Colonic mucosa (tissue), 4 donors: ENCODE measurements at regions not wholly inside any gene's neighbourhood (a gene's known extent, or its start where the extent isn't known, plus 50 kb on each side); places are given as distances from the start of the nearest gene placed in this dataset.

ENCODE experiments used
- DNase-seq: peaks from one replicate; pipeline ENCODE4 v3.0.0-alpha.2; 2020
- H3K27ac ChIP-seq: fragments of 200-600 bp; one replicate; pipeline ENCODE4 v1.8.0; 2021
- H3K27me3 ChIP-seq: fragments of 200-600 bp; one replicate; pipeline ENCODE4 v1.8.0; 2021
- H3K36me3 ChIP-seq: fragments of 200-600 bp; one replicate; pipeline ENCODE4 v1.8.0; 2021
- H3K4me1 ChIP-seq: fragments of 200-600 bp; one replicate; pipeline ENCODE4 v1.8.0; 2021; ENCODE audit warnings: mild to moderate bottlenecking
- H3K4me3 ChIP-seq: fragments of 200-600 bp; one replicate; pipeline ENCODE4 v1.8.0; 2021
- H3K9ac ChIP-seq, 2 donors: one replicate each; pipeline ENCODE4 v1.7.0; 2013; ENCODE audit warnings: control low read depth in 2 of 2, low read depth in 2 of 2, low read length in 2 of 2
- H3K9me3 ChIP-seq: fragments of 200-600 bp; one replicate; pipeline ENCODE4 v1.8.0; 2021
- intact Hi-C: fragments of 100-400 bp; cut with DNase I; formaldehyde crosslinking; loops from one replicate; pipeline ENCODE4 v1.14.1; 2022
- TF ChIP-seq, protein P1 (sequence below): fragments of 200-600 bp; IDR thresholded peaks from one replicate; pipeline ENCODE4 v1.8.0; 2022; ENCODE audit warnings: antibody characterized with exemption, mild to moderate bottlenecking
- donor health status: healthy.
- donor health status: DM: no; HTN: no; CAD: no.
- donor health status: DM: no; HTN: no; CAD: no.

DNA sequence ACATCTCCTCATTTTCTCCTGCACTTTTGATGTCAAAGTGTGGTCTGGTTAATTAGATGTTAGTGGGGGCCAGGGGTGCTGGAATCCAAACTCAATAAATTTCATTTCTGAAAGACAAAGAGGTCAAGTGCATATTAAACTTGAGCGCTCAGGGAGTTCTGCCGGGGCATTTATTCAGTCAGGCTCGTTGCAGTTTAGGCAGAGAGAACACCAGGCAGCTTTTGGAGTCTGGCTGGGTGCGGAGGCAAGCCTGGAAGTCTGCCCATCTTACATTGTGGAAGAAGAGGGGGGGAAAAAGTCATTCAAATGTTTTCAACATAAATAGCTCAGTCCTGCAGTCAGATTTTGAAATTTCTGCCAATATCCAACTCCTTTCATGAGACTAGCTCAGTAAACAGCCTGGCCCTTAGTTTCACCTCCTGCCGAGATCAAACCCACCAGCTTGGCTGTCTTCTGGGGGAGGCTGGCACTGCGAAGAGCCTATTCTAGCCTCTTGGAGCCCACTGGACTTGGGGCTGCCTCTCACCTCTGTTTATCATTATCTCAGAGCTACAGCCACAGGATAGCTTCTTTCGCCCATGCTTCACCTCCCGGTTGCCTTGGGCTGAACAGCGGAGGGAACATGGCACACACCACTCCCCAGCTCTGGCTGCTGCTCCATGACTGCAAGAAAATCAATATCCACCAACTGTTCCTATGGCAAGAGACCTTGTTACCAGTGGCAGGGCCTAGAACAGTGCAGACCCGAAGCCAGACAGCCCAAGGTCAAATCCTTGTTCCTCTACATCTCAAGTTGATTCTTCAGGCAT lies 177.4 kb upstream of the CDH5 start:
- intact Hi-C loops: no loop called here
- peak; percentile 23 for DNase-seq

DNA sequence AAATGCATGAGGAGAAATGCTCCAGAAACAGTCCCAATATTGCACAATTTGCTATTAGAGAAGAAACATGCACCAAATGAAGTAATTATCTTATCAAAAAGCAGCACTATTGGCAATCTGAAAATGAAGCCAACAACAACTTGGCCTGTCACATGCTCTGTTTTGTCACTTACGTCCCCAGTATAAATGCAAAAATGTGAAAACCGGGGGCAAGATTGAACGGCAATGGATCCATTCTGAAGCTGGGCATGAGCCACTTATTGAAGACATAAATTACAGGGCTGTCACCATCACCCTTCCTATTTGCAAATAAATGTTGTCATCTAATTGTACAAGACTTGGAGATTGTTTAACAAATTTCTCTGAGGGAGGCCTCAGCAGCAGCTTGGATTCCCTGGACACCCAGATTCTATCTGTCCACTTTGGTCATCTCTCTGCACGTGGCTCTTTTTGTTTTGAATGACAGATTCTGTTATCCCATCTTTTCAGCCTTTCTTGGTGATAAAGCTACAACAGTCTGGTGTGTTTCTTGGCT lies 180.2 kb upstream of the CDH5 start:
- Histone ChIP-seq H3K4me1 (no peaks in the 10 kb centered on the region), H3K9ac (no peak overlapping the region), H3K4me3 (no peak overlapping the region), H3K27me3 (no peaks in the 10 kb centered on the region), H3K27ac (no peak overlapping the region), H3K36me3 (no peaks in the 10 kb centered on the region), H3K9me3 (no peaks in the 10 kb centered on the region)
- TF ChIP-seq, protein P1, sequence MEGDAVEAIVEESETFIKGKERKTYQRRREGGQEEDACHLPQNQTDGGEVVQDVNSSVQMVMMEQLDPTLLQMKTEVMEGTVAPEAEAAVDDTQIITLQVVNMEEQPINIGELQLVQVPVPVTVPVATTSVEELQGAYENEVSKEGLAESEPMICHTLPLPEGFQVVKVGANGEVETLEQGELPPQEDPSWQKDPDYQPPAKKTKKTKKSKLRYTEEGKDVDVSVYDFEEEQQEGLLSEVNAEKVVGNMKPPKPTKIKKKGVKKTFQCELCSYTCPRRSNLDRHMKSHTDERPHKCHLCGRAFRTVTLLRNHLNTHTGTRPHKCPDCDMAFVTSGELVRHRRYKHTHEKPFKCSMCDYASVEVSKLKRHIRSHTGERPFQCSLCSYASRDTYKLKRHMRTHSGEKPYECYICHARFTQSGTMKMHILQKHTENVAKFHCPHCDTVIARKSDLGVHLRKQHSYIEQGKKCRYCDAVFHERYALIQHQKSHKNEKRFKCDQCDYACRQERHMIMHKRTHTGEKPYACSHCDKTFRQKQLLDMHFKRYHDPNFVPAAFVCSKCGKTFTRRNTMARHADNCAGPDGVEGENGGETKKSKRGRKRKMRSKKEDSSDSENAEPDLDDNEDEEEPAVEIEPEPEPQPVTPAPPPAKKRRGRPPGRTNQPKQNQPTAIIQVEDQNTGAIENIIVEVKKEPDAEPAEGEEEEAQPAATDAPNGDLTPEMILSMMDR: no peak
- intact Hi-C loops: no loop called here
- no peak for DNase-seq

More for the DNA sequence above, 177.4 kb upstream of the CDH5 start:
- Histone ChIP-seq H3K4me1 (no peaks in the 10 kb centered on the region), H3K27me3 (no peaks in the 10 kb centered on the region), H3K27ac (no peak overlapping the region), H3K9ac (no peak overlapping the region), H3K36me3 (no peaks in the 10 kb centered on the region), H3K9me3 (no peaks in the 10 kb centered on the region), H3K4me3 (no peak overlapping the region)
- TF ChIP-seq, protein P1: no peak

DNA sequence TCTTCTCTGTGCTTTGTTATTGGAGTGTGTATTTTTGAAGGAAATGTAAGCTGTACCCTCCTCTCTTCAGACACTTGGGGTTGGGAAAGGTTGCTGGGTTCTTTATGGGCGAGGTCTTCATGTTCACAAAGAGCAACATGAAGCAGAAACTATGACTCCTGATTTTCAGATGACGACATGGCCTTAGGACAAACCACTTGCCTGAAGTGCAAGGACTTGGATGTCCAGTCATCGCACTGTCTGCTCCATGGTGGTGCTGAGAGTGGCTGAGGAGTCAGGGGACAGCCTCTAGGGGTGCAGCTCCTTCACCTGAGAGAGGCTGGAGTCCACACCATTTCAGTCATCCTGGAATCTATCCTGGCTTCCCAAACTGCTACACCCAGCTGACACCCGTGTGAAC lies 183.9 kb upstream of the CDH5 start:
- H3K27ac ChIP-seq: no peak overlapping the region
- H3K9me3 ChIP-seq: no peaks in the 10 kb centered on the region
- TF ChIP-seq, protein P1: no peak
- no peak for DNase-seq
- no peak overlapping the region for H3K9ac ChIP-seq
- no peaks in the 10 kb centered on the region for H3K36me3 ChIP-seq
- H3K4me3 ChIP-seq: no peak overlapping the region
- intact Hi-C loops: no loop called here
- H3K4me1 ChIP-seq: no peaks in the 10 kb centered on the region
- no peaks in the 10 kb centered on the region for H3K27me3 ChIP-seq

DNA sequence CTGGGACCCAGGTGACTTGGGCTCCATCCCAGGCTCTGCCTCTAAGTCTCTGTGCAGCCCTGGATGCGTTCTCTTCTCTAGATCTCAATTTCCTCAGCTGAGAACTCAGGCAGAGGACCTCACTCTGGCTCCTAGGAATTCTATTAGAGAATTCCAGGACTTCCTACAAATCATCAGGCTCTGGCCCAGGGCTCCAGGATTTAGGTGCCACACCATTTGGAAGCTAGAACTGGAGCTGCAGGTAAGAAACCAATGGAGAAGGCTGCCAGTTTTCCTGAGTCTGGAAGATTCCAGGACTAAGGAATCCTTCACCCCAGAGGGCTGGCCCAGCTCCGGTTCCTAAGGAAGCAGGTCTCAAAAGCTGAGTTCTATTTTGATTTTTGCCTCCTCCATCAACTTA lies 189.8 kb upstream of the CDH5 start:
- H3K27me3 ChIP-seq: no peaks in the 10 kb centered on the region
- no peaks in the 10 kb centered on the region for H3K9me3 ChIP-seq
- TF ChIP-seq, protein P1: no peak
- DNase-seq: no peak
- no peak overlapping the region for H3K9ac ChIP-seq
- no peaks in the 10 kb centered on the region for H3K4me1 ChIP-seq
- no peak overlapping the region for H3K4me3 ChIP-seq
- no peak overlapping the region for H3K27ac ChIP-seq
- intact Hi-C loops: no loop called here
- no peaks in the 10 kb centered on the region for H3K36me3 ChIP-seq

DNA sequence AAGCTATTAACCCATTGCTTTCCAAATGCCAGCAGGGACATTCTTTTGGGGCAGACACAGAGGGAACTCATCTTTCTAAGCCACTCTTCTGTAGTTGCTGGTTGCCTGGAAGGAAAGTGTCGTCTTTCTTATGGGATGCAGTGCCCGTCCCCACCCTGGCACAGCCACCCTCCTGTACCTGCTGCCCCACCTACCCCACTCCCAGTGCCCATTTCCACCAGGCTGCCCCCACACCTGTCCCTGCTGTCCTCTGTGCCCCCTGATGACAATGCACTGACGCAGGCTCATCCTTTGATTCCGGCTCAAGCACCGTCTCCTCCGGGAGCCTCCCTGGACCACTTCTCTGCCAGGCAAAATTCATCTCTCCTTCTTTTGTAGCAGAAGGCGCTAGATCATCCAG lies 190.4 kb upstream of the CDH5 start:
- H3K36me3 ChIP-seq: no peaks in the 10 kb centered on the region
- no peaks in the 10 kb centered on the region for H3K9me3 ChIP-seq
- H3K27ac ChIP-seq: no peak overlapping the region
- no peak overlapping the region for H3K9ac ChIP-seq
- no peaks in the 10 kb centered on the region for H3K4me1 ChIP-seq
- intact Hi-C loops: no loop called here
- H3K4me3 ChIP-seq: no peak overlapping the region
- H3K27me3 ChIP-seq: no peaks in the 10 kb centered on the region
- TF ChIP-seq, protein P1: no peak
- DNase-seq: no peak
